ENCODE measurements at regions not wholly inside any gene's neighbourhood (a gene's known extent, or its start where the extent isn't known, plus 50 kb on each side); places are given as distances from the start of the nearest gene placed in this dataset.
A peak's percentile ranks its signal among the peaks of the same experiment; 100 is the strongest.

DNA sequence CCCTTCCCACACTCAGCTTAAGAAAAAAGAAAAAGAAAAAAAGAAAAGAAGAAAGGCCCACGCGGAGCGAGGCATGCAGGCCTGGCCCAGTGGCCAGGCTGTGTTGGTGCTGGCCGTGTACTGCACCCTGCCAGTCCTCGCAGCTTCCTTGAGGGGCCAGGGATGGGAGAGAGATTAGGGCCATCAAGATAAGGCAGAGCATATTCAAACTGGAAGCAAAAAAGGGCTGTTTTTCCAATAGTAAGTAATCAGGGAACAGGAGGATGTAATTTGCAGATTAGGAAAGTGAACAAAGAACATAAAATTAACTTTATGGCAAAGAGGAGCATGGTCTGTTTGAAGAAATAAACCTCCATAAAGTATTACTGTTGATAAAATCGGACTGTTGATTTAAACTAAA is 319.6 kb upstream of the CLINT1 start:
- DNase-seq, result no peak

DNA sequence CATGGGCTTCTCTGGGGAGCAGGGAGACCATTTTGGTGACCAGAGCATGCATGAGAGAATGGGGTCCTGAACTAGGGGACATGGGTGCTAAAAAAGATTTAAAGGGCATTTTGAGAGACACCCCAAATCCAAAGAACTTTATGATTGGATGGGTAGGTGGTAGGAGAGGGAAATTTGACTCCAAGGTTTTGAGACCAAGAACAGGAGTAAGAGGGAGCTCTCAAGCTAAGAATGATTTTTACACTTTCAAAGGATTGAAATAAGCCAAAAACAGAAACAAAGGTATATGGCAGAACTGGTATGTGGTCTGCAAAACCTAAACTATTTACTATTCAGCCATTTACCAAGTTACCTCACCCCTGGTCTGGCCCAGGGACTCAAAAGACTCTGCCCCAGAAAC is 318.2 kb upstream of the CLINT1 start:
- no peak for DNase-seq

DNA sequence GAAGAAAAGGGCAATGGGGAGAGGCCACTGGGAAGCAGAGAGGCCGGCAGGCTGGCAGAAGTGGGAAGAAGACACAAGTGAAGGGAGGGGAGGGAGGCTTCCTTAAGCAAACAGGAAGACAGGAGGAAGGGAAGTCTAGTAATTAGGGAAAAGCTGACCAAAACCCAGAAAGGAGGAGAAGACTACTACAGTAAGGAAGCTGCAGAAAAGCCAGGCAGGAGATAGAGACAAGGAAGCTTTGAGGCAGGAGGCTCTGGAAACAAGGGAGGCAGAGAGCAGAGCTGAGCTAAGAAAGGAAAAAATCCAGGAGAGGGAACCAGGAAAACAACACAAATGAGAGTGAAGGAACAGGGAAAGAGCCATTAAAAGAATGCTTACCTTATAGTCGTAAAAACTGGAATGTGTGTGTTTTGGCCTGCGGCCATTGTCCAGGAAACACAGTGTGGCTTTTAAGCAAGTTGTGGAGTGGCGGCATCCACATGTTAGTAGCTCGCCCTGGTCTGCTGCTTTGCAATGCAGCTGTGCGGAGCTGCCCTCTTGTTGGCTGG is 317.1 kb upstream of the CLINT1 start:
- no peak for DNase-seq

DNA sequence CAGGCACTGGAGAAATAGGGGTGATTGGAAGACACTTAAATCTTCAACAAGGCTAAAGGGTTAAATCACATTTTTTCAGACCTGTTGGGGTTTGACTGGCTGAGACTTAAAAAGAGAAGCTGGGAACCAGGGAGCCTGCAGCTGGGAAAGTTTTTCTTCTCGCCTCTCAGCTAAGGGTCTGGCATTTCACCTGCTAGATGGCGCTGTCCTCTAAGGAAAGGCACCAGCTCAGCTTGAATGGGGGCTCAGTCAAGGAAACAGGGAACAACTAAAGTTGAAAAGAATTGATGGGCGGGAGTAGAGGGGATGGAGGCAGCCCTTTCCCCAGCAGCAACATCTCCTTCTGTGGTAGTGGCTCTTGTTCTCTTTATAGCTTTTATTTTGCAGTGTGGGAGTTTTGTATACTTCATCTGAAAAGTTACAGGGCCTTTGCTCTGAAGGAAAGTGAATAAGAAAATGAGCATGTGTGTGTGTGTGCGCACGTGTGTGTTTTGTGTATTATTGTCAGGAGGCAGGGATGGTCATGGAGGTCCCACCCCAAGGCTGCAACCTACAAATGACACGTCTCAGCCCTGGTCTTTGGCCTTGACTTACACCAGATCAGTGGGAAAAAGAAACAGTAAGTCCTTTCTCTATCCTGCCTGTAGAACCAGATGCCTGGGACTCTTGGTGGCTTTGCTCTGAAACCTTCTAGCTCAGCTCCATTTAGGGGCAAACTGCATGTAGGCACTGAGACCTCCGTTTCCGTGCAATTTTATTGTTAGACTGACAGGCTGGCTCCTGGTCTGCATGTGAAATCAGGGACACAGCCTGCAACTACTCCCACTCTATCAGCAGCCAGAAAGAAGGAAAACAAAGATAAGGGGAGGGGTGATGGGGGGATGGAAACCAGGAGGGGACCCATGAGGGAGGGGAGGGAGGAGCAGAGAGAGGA is 316.2 kb upstream of the CLINT1 start:
- peak; percentile 59 for DNase-seq

DNA sequence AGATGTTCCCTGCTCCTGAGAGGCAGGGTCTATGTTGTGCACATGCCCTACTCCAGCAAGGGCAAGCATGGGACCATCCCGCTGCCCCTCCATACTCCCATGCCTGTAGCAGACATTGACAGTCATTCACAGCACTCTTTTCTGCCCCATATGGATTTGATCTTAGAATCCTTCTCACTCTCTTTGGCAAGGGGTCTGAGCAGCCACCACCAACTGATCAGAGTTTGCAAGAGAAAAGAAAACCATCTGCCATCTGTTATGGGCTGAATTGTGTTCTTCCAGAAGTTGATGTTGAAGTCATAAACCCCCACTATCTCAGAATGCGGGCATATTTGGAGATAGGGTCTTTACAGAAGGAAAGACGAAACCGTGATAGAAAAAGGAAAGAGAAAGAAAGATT is 315.1 kb upstream of the CLINT1 start:
- no peak for DNase-seq

DNA sequence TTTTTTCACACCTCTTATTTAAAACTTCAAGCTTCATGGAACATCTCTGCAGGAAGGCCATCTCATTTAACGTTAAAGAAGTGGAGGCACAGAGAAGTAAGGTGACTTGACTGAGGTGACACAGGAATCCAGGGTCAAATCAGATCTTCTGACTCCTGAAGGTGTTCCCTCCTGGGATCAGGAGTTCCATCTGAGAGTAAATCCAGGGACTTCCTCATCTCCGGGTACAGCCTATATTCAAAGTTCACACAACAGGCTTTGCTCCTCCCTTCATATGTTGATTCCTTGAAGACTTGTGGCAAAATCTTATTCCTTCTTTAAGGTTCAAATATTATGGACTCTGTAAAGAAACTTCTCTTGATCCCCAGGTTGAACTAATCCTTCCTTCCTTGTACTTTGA is 313.1 kb upstream of the CLINT1 start:
- no peak for DNase-seq

DNA sequence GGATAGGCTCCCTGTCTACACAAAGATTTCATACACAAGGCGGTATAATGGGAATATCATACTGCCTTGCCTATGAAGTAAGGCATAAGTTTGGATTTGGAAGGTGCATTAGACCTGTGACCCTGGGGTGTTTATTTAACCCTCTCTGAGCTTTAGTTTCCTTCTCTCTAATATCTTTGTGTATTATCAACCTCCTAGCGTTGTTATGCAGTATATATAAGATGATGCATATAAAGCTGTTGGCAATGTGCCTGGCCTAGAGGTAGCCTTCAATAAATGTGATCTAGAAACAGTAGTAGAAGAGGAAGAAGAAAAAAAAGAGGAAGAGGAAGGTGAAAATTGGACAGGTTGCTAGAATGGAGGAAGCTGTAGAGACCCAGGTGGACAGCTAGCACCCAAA is 311.6 kb upstream of the CLINT1 start:
- DNase-seq, result no peak

DNA sequence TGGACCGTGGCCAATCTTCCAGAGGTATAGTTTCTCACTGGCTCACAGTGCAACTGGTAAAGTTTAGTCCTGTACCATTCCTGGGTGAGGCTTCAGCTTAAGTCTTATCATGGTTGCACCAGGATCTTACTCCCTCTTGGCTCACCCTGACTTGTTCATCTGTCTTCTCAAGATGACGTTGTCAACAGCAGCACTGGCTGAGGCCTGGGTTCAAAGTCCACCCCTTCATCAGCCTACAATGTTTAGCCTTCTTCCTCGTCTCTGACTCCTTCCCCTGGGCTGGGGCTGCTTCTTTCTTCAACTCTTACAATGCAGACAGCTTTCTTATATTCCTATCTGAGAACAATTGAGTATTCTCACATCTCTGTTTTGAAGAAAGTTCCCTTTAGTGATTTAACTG is 311.1 kb upstream of the CLINT1 start:
- DNase-seq, result no peak

DNA sequence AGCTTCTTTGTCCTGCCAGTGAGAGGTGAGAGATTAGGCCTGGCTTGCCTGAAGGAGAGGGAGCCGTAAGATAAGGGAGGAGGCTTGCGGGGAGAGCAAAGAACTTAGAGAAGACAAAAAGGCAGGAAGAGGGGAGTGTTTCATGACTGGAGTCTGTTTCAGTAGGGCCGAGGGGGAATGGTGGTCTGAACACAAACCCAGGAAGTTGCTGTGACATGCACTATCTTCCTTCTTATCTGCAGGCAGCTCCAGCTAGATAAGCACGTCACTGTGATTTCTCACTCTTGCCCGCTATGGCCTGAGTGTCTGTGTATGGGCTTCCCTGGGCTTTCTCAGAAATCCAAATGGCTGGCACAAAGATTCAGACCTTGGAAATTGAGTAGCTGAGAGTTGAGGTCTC is 307.5 kb upstream of the CLINT1 start:
- no peak for DNase-seq

DNA sequence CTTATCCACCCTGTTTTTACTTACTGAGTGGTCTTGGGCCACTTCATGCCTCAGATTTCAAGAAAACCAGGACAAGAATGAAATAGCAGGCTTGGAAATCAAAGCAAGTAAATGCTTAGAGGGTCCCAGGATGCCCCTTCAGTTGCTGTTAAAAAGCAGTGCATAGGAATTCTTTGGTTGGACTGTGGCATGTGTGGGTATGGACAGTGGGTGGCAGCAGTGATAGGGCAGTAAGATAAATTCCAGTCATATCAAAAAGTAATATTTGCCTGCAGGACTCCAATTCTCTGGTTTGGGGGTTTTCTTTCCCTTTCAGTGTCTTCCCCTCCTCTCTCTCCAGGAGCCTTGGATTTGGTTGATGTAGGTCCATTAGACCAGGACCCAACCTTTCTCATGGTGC is 306.7 kb upstream of the CLINT1 start:
- no peak for DNase-seq

DNA sequence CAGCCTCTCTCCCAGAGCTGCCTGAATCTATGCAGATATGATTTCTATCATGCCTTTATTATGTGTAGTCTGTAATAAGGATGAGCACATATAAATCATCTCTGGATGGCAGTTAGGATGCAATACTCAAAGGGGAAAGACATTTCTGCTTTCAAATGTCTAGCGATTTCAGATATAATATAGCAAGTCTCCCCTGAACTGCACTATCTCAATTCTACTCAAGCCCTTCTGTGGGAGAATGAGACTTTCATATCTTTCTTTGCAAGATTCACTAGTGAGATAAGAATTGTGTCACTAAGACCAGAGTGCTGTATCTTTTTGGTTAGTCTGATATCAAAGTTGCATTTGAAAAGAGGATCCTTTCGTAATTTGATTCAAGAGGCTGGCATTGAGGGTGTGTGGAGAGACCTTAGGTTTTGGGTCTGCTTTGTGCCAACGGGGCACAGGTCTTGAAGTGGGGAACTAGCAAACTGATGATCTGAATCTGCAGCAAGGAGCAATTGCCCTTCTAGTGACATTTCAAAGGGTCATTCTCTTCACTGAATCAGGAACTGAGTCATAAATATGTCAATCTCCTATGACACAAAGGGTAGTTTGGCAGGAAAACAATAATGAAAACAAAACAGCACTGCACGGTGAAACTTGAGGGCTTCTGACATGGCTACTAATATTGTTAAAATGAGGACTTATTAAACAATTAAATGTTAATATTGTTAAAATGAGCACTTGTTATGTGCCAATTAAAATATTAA is 305.5 kb upstream of the CLINT1 start:
- DNase-seq, result no peak

DNA sequence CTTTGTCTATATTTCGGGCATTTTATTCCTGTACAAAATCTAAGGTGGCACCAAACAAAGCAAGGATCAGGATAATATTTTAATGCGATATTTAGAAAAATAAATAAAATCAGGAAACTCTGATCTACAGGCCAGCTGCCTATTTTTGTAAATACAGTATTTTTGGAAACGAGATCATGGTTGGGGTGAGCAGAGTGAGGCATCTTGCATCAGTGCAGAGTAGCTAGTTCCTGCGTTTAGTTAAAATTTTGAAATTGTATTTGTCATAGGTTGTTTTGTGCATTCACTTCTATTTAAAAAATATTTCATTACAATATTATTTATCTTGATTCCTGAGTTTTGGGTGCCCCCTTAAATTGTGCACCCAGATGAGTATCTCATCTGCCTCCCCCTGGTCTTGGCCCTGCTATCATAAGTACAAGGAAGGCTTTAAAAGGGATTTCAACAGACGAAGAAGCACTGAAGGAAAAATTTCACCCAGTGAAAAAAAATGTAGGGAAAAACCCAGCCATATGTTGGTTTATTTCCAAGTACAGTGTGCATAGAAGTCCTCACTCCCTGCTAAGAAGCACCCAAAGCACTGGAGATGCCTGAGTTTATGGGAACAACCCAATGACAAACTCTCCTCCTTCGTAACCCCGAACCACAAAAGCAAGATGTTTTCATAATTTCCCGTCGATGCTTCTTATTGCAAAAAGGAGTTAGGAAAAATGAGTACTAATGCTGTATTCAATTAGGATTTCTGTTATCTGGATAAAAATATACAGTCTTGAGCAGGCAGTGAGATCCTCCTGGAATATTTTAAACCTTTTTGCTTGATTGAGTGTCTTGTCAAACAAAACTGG is 304.7 kb upstream of the CLINT1 start:
- no peak for DNase-seq

DNA sequence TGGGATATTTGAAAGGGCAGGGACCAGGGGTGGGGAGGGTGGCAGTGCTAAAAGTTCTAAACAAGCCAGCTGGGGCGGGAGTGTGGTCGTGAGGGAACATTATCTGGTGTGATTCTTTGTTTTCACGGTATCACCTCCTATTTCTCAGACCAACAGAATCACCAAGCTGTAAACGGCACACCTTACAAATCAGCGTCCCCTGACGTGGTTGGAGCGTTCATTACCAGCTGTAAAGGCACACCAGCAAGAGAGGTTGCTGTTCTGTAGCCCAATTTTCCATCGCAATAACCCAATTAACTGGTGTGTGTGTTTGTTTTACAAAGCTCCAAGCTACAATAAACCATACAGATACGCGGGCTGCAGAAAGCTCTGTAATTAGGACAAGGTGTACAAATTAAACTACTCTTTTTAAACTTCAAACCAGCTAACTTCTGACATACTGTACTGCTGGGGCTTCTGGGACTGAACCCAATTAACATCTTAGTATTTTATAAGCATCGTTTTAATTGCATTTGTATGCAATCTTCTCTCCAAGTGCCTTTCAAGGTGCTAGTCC is 303.6 kb upstream of the CLINT1 start:
- no peak for DNase-seq

DNA sequence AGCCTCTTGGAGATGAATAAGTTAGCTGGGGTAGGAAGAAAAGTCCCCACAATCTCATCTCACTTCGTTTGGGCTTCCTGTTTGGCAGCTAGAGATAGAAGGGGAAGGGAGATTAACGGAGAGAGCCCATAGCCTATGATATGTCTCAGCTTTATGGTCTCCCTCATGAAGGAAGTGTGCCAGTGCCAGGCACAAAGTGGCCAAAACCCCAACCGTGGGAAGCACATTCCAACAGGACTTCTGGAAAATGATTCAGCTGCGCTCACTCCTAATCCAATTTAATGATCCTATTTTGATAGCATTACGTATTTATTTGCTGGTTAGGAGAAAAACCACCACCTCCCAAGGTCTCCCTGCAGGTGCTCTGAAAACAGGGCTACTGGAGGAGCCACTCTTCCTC is 303.1 kb upstream of the CLINT1 start:
- no peak for DNase-seq

DNA sequence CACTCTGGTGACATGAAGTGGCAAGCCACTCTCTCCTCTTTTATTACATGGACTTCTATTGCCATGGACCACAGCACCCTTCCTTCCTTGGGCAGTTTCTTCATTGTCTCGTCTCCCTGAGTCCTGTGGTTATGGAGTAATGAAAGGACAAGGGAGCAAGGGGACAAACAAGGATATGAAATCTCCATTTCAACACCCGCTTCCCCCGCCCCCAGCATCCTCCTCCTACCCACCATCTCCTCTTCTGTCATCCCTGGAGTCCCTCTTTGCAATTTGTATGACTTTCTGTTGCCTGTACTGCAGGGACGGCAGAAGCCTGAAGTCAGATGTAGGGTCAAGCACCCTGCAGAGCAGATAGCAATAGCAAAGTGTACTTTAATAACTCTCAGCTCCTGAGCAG is 300.7 kb upstream of the CLINT1 start:
- DNase-seq, result no peak

DNA sequence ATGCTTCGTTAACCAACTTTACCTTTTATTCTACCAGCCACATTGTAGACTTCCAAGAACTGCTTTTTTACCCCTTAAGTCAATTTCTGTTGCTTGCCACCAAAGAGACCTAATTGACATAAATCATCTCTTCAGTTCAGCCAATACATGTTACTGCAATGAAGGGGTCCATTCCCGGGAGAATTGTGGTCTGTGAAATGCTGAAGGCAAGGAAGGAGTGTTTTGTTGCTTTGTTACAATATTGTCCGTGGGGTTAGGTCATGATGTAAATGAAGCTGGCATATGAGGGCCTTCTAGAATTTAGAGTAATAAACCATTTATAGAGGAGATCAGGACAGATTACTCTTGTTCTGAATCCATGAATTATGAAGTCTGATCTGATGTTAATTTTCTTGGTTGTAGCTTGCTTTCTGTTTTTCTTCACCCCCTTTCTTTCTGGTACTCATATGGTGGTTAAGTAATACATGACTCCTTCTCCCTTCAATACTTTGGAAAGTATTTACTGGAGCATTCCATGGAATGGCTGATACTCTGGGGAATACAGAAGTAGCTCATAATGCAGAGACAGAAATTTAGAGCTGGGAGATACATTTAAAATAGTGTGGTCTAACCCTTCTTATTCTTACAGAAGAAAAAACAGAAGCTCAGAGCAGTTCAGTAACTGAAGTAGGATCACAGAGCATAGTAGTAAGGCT is 297.0 kb upstream of the CLINT1 start:
- no peak for DNase-seq

DNA sequence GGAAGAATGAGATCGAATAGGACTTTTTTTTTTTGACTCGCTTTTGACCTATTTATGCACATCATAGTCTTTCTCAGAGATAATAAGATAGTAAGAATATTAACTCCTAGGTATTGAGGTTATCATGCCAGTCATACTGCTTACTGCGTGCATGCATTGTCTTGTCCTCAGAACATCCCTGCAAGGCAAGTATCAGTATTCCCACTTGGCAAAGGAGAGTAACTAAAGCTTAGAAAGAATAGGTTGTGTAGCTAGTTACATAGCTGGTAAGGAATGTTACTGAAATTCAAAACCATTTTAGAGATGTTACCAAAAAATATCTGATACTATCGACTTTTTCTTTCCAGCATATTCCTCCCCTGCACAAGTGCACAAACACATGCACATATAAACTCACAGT is 296.1 kb upstream of the CLINT1 start:
- DNase-seq, result no peak

DNA sequence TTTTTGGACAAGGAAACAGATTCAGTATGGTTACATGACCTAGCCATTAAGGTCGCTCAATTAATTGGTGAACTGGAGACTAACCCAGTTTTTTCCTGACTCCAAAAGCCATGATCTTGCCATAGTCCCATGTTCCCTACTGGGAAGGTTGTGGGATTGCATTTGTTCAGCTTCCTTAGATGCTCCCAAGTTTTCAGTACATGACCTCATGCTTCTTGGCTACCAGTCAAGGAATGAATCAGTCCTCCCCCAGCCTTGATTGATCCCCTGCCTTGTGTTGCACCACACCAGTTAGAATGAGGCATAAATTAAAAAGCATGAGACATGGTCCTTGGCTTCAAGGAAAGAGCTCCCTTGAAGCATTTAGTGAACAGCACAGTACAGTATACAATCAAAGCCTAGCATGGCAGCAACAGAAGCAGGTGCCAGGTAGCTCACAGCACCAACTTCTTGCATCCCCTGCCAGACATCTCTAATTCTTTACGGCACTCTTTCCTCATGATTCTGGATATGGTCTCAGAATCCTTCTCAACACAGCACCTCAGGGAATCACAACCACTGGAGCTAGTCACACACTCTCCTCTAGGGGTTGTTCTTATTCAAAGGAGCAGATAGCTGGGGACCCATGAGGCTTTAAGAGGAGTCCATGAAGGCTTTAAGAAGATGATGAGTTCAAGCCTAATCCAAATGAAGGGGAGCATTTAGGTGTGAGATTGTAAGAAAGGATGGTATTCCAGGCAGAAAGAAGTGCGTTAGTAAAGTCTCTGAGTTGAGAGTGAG is 295.5 kb upstream of the CLINT1 start:
- DNase-seq, result no peak

DNA sequence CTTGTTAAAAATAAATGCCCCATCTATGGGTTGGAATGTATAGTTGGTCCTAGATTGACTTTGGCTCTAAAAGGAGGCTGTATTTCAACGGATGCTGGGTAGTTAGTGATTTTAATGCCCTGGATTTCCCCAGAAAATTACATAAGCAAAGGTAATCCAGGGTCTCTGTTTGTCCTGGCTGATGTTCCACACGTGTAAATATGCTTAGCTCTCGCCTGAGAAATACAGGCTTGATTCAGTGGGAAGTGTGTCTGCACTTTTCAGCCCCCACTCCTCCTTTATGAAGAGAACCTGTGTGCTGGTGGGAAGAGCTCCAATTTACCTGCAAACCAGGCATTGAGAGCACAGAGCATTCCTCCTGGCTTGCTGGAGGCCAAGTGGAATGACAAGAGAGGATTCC is 294.6 kb upstream of the CLINT1 start:
- no peak for DNase-seq

DNA sequence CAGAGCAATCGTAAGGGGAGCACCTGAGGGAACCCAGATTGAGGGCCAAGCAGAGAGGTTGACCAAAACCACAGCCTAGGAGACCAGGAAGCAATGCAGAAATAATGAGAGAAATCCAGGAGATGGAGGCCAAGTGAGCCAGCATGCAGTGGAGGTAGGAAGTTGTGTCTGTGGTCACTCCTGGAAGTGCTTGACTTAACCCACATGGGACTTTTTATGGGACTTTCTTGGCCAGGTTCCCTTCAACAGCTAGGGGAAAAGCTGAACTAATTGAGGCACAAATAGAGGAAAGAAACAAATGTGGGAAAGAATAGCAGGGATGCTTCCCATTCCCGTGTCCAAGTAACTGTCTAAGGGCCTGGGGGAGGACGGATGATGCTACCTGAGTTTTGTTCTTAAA is 293.2 kb upstream of the CLINT1 start:
- DNase-seq, result no peak

DNA sequence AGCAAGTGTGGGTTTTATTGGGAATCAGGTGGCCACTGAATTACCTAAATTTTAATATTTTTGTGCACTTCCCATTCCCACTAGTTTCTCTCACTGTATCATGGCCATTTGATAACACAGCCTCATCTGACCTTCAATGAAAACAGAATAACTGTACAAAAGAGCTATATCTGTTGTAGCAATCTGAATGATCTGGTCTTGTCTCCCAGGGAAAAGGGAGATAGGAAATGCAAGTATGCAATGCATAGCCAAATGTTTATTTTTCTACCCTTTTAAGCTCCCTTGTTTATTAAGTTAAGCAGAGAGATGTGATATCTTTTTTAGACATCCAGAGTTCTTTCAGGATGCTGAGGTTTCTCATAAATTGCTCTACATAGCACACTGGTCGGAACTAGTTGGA is 288.3 kb upstream of the CLINT1 start:
- DNase-seq, result no peak

Data from activated CD4-positive, alpha-beta T cell treated with anti-CD3 and anti-CD28 coated beads, Interleukin-2, Interleukin-6, amounts not matched to agents 100 ng/mL and 50 ng/mL, durations not matched to agents 16 hours and 8 hours (primary cell).